ENCODE measurements at regions not wholly inside any gene's neighbourhood (a gene's known extent, or its start where the extent isn't known, plus 50 kb on each side); places are given as distances from the start of the nearest gene placed in this dataset.

GRCh38 chr2:118165595-118165994 lies 77.3 kb downstream of the INSIG2 start:
- Histone ChIP-seq H3K4me3 (ENCODE audit: insufficient read depth, low read length, poor library complexity, severe bottlenecking) (no peak overlapping the region), H3K36me3 (ENCODE audit: low read length) (no peaks in the 10 kb centered on the region), H3K4me2 (ENCODE audit: low read depth, low read length, poor library complexity, severe bottlenecking) (no peak overlapping the region), H2AFZ (ENCODE audit: low read depth, low read length, severe bottlenecking) (no peak overlapping the region), H3K9me2 (replicated peaks; ENCODE audit: insufficient read depth, low read length) (no peaks in the 10 kb centered on the region), H3K79me2 (ENCODE audit: insufficient read depth, low read length) (no peaks in the 10 kb centered on the region), H3K27ac (ENCODE audit: low read depth, low read length) (no peak overlapping the region), H3K9me3 (ENCODE audit: insufficient read depth, low read length) (peaks cover 6% of the 10 kb centered on the region; the same call in 1 of the 2 replicates), H3K27me3 (ENCODE audit: low read length) (no peaks in the 10 kb centered on the region), H3F3A (ENCODE audit: insufficient read depth) (no peaks in the 10 kb centered on the region), H3K9ac (ENCODE audit: low read length) (no peak overlapping the region), H4K20me1 (ENCODE audit: low read depth, low read length) (no peaks in the 10 kb centered on the region)
- TF ChIP-seq EZH2phosphoT487 (conservative IDR thresholded peaks at IDR 0.05; ENCODE audit: low read length) (no peak), CTCF (IDR thresholded peaks at IDR 0.05; ENCODE audit: insufficient read depth, low read length, poor library complexity, severe bottlenecking) (no peak)

Measured in SU-DHL-6 (cell line).